Activated gamma-delta T cell treated with Interleukin-2 at 50 U/mL for 16 hours (primary cell): ENCODE measurements at regions not wholly inside any gene's neighbourhood (a gene's known extent, or its start where the extent isn't known, plus 50 kb on each side); places are given as distances from the start of the nearest gene placed in this dataset.

Experiments used
- DNase-seq: peaks from one replicate; pipeline ENCODE4 v3.0.0-alpha.2; 2020

DNA sequence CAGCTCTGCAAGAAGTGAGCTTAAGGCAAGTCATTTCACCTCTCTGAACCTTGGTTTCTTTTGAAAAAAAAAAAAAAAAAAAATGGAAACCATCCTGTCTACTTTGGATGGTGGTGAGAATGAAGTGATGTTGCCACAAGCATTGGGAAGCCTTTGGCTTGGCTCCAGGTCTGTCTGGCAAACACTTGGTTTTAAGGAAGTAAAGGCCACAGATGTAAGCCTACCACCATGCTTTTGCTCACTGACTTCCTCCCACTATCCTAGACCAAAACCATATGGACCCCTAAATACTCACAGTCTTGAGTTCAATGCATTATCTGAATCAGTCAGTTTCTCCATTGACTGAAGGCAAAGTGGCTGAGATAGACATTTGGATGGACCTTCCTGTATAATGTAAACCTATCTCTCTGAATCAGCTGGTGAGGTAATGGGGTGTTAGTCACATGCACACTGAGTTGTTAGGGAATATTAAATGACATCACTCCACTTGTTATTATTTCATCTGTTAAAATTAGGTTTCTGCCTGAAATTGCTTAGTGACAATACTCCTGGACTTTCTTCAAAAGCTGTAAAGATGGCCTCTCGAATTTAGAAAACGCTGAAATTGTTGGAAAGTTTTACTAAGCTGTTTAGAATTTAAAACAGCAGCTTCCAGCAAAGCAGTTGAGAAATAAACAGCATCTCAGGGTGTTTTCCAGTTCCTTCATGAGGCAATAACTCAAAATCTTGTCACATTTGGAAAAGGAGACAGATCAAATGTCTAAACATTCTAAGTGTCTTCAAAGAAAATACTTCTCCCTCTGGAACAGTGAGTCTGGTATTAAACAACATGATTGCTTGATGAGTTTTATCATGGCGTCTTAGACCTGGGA, 833.5 kb downstream of the DHX35 start:
- DNase-seq, result no peak

DNA sequence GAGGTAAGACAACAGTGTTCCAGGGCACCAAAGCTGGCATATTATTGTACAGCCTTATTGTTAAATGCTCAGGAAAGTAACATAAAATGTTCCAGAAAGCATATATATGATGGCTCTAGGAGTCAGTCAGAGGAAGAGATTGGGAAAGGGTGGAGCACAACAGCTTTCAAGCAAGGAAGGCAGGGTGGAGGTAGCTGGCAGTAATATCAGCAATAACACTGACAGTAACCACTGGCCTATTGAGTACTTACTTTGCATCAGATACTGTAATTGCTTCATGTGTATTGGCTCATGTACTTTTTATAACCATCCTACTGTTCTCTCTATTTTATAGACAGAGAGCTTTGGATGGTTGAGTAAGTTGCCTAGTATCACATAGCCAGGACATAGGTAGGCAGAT, 830.2 kb downstream of the DHX35 start:
- DNase-seq, result no peak

- no peak for DNase-seq
Measured at GRCh38 chr20:39789411-39789810, 827.3 kb downstream of the DHX35 start.

GRCh38 chr20:39785252-39785917, 823.2 kb downstream of the DHX35 start:
- DNase-seq, result no peak

DNA sequence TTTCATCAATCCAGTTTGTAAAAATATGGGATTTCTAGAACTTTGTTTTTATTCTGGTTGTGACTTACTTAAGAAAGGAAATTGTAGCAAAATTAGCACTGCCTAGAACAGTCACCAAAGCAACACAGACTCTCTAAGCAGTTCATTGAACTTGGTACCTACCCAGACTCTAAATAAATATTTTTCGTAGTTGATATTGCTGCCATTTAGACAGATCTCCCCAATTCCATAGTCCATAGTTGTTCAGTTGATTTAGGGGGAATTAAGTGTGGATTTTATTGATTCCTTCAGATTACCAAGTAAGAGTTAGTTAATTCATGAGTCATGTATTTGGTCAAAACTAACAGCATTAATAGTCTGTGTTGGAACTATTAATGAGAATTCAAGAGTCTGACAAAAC, 822.5 kb downstream of the DHX35 start:
- no peak for DNase-seq

DNA sequence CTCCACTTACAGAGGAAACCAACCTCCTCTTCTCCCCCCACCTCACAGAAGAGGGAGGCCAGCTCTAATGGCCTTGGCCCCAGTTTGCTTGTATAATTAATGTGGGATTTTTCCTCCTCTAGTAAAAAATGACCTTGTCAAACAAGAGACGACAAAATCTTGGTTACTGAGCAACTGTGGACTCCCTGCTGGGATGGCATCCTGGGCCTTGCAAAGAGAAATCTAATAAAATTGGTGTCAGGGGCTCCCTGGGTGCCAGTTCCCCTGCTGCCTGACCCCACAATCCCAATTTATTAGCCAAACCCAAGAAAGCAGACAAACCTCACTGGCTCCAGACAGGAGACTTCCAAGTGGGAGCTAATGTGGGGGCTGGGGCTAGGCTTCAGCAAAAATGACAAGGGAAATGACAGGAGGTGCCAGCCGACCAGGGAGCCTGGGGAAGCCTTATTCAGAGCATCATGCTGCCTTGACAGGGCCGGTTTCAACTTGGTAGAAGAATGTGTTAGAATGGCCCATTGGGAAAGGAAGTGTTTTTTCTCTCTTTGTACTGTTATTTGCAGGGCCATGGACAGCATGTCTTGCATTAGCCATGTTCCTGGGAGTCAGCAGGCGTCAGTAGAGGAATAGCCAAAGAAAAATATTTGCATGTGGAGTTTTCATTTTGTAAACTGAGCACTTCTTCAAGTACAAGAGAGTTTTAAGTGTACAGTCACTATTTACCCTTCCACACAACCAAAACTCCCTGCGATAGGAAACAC, 816.9 kb downstream of the DHX35 start:
- DNase-seq, result no peak

DNA sequence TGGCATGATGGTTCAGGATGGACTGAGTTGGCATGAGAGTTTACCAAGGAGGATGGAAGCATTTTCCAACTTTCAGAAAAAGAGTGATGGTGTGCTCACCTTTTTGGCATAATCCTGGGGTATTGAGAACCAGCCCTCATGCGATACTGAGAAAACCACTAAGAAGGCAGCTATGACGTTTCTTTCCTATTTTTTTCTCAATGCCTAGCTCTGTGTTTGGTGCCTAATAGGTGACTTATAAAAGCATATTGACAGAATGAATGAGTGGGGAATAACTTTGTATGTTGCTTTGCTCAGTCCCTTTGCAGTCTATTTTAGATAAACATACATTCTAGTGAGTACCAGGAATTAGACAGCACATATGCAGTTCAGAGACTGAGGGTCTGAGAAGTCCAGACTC, 816.3 kb downstream of the DHX35 start:
- DNase-seq, result no peak

GRCh38 chr20:39777610-39778009, 815.5 kb downstream of the DHX35 start:
- DNase-seq, result no peak

DNA sequence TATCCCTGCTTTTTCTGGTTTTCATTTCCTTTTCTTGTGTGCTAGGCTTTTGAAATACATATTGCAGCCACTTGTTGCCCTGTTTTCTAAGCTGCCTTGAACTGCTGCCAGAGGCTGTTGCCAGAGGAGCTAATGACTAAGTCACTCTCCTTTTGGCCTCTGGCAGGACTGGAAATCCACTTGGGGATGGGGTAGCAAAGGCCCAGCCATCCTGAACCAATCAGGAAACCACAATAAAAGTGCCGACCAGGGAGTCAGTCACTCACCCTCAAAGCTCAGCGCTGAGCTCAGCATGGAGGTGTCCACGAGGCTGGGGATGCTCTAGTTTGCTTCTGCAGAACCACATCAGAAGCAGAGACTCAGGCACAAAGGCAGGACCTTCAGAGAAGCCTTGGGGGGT, 813.0 kb downstream of the DHX35 start:
- DNase-seq, result no peak

DNA sequence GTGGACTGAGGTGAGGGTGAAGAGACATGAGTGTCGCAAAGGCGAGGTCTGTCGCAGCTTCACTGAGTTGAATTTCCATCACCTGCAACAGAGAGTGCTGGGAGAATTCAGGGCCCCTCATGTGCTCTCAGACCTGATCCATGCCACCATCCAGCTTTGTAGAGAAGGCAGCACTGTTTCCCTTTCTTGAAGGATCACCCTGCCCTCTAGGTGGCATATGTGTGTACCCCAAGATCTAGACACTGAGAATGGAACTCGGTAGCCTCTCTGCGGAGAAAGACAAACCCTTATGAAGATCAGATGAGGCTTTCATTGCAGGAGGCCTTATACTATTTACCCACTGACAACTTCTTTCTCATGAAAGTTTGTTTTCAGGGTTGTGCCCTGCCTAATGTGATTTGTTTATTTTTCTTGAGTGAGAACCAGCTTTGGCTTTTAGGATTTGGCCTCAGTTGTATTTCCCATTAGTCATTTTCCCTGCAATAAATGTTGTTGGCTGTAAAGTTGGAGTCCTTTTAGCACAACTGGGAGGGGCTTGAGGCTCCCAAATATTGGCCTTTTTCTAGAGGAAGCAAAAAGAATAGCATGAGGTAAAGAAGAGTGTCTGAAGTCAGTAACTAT, 811.3 kb downstream of the DHX35 start:
- no peak for DNase-seq

GRCh38 chr20:39767352-39767751, 805.2 kb downstream of the DHX35 start:
- DNase-seq, result no peak

GRCh38 chr20:39766333-39766732, 804.2 kb downstream of the DHX35 start:
- no peak for DNase-seq

DNA sequence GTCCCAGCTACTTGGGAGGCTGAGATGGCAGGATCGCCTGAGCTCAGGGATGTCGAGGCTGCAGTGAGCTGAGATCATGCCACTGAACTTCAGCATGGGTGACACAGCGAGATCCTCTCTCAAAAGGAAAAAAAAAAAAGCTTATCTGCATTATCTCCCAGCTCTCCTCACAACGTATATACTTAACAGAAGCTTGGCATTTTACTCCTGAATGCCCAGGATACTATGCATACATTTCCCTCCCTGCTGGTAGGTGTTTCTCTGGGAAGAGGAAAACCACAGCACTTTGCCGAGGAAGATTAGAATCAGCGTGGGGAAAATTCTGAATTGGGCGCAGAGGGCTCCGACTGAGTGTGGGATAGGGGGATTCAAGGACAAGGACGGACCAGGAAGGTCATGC, 800.6 kb downstream of the DHX35 start:
- no peak for DNase-seq

- no peak for DNase-seq
Measured at GRCh38 chr20:39758876-39759275, 796.7 kb downstream of the DHX35 start.

DNA sequence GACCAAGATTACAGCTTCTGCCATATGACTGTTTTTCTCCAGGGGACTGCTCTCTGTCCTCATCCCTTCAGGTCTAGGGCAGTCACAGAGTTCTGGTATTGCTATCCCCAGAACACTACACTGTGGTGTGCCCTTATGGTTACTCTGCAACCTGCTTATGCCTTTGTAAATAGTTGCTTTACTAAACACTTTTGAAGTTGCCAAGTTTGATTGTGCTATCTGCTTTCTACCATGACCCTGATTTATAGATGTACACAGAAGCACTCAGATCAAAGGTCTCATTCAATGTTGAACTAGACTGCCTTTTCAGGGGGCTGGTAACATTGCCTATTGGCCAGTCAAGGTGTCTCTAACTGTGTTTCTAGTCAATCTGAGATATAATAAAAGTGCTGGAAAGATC, 794.7 kb downstream of the DHX35 start:
- DNase-seq, result no peak

DNA sequence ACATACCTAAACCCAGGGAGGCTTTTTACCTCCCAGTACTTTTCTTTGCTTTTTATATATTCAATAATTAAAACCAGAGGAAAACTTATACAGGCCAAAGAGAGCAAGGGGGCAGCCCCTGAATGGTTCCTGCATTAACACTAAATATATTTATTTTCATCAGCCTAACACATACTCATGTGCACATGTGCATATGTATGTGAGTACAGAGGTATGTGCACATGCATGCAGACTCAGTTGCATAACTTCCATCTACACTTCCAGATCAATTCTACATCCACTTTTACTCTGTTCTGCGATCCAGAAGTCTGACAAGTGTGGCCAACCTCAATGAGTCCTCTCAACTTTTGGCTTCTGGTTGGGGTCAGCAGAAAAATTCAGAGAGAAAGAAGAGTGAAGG, 794.2 kb downstream of the DHX35 start:
- no peak for DNase-seq

- DNase-seq, result no peak
Measured at GRCh38 chr20:39752262-39752876, 790.2 kb downstream of the DHX35 start.

GRCh38 chr20:39751557-39752137, 789.5 kb downstream of the DHX35 start:
- DNase-seq, result no peak

DNA sequence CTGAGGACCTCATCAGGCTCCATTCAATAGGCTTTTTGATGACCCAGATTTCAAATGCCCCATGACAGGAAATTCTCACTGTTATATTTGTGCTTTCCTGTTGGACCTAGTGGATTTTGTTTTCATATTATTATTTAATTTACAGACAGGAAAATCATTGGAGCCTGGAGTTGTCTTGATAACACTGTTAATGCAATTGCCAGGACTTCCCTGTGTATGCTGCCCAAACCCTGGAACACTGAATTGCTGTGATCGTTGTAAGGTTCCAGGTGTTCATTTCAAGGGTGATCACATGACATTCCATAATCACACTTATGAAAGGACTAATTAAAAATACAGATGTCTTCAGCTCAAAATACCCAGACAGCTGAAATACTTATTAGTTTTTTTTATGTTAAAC, 783.2 kb downstream of the DHX35 start:
- no peak for DNase-seq

DNA sequence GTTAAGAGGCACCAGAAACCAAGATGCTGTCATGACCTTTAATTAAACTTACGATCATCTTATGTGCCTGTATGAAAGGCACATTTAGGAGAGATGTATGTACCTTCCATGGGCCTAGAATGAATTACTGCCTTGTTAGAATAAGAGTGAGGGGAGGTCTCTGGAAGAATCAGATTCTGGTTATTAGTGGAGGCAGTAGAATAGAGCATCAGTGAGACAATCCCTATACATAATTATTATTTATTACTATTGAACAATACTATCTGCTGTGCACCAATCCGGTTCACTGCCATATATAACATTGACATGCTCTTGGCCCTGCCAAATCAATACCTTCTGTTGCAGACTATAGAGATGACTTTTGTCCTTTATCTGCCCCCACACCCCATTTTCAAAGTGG, 776.5 kb downstream of the DHX35 start:
- DNase-seq, result no peak

DNA sequence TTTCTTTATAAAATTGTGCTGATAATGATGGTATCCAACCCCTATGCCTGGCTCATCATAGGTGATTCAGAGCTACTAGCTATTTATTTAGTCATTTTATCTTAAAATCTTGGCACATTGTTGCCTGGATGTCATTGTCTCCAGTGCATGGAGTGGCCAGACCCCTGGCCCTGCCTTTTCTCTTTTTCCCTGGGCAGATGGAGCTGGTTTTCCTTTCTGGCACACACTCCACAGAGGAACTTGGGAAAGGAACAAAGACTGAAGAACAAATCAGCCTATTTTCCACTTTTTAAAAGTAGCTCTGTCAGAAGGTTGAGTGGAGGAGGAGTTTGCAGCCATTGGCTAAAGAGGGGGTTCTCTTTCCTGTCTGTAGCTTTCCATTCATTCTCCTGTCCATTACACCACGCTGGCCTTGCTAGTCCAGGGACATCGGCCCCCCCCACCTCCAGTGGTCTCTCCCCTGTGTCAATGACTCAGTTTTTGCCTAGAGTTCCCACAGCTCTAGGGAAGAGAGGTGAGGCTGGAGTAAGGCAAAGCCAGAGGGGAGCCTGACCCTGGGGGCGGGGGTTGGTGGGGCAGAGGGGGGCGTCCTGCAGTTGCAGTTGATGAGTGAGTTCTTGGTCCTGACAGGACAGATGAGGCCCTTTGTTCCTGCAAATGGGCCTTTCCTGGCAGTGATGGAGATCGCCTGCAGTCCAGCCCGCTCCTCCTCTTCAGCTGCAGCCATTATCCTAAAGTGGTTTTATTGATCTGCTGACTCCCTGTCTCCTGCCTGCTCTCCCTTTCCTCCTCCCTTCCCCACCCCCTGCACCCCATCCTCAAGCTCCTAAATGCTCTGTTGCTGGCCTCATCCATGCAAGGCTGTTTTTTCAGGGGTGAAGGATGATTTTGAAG, 774.5 kb downstream of the DHX35 start:
- no peak for DNase-seq
